ENCODE measurements at regions not wholly inside any gene's neighbourhood (a gene's known extent, or its start where the extent isn't known, plus 50 kb on each side); places are given as distances from the start of the nearest gene placed in this dataset.

DNA sequence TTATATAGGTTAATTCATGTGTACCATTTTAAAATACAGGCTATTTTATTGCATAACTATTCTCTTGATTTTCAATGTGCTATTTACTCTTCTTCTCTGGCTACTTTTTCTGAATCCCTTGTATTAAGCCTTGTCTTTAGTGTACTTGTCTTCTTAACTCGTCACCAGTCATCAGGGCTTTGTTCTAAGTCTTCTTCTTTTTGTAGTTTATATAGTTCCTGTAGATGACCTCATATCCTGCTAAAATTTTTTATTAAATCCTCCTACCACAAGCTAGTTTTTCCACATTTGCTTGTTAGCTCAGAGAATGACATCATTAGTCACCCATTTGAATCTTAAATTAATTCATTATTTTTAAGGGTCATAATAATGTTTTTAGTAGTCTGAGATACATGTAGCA, 1281.9 kb downstream of the KCNT2 start:
- intact Hi-C loops (cut with micrococcal nuclease) = no loop called here
- BruUV-seq (replicated peaks) = no TSS peak
- ChIA-PET CTCF (no interaction called here), POLR2A (interaction anchor here (1.5 kb wide), 1 partner anchor 9 kb away, joined by 3 read pairs; no protein-coding TSS in a partner anchor)
- Mint-ChIP-seq H3K27ac (ENCODE audit: low read depth, unreplicated experiment) (no peak overlapping the region), H3K27me3 (ENCODE audit: insufficient read depth, unreplicated experiment) (no peaks in the 10 kb centered on the region), H3K36me3 (ENCODE audit: insufficient read depth, unreplicated experiment) (no peaks in the 10 kb centered on the region), H3K4me1 (ENCODE audit: insufficient read depth, unreplicated experiment) (peaks cover 8% of the 10 kb centered on the region), H3K4me3 (ENCODE audit: unreplicated experiment) (no peak overlapping the region), H3K9me3 (ENCODE audit: unreplicated experiment) (no peaks in the 10 kb centered on the region)
- TF ChIP-seq CTCF (IDR thresholded peaks at IDR 0.05; ENCODE audit: unreplicated experiment) = no peak
- DNase-seq (ENCODE audit: unreplicated experiment) = no peak

DNA sequence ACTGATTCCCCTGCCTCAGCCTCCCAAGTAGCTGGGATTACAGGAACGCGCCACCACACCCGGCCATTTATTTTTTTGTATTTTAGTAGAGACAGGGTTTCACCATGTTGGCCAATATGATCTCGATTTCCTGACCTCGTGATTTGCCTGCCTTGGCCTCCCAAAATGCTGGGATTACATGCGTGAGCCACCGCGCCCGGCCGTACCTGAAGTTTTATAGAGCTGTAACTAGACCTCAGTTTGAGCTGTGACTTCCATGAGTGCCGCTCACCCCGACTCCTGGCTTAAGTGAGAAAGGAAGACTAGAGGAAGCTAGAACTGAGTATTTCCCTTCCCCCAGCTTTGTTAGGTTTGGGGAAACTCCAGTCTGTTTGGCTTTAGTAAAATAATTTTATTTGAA, 1283.1 kb downstream of the KCNT2 start:
- Mint-ChIP-seq H3K4me3 (ENCODE audit: unreplicated experiment) (no peak overlapping the region), H3K9me3 (ENCODE audit: unreplicated experiment) (no peaks in the 10 kb centered on the region), H3K27ac (ENCODE audit: low read depth, unreplicated experiment) (no peak overlapping the region), H3K27me3 (ENCODE audit: insufficient read depth, unreplicated experiment) (no peaks in the 10 kb centered on the region), H3K36me3 (ENCODE audit: insufficient read depth, unreplicated experiment) (no peaks in the 10 kb centered on the region), H3K4me1 (ENCODE audit: insufficient read depth, unreplicated experiment) (peaks cover 8% of the 10 kb centered on the region)
- no peak for TF ChIP-seq CTCF (IDR thresholded peaks at IDR 0.05; ENCODE audit: unreplicated experiment)
- DNase-seq (ENCODE audit: unreplicated experiment) = no peak
- POLR2A ChIA-PET = interaction anchor here (1.5 kb wide), 1 partner anchor 10 kb away, joined by 3 read pairs; no protein-coding TSS in a partner anchor
- intact Hi-C loops (cut with micrococcal nuclease) = no loop called here
- no TSS peak for BruUV-seq (replicated peaks)
- CTCF ChIA-PET = no interaction called here

DNA sequence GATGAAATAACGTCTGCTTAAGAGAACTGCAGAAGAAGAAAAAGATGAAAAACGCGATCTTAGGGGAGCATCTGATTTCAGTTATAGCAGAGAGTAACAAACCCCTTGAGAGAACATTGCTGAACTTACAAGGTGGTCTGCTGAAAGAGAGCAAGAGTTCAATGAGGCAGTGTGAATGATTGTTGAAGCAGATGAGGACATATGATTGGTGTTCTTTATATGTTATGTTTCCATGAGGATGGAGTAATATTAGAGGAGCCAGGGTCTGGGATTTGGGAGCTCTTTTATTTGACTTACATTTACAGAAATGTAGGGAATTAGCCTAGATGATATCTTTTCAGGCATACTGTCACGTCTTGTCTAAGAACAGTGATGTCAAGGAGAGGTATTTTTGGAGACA, 1302.0 kb downstream of the KCNT2 start:
- intact Hi-C loops (cut with micrococcal nuclease) = no loop called here
- no peaks in the 10 kb centered on the region for H3K9me3 Mint-ChIP-seq (ENCODE audit: unreplicated experiment)
- H3K4me1 Mint-ChIP-seq (ENCODE audit: insufficient read depth, unreplicated experiment) = no peaks in the 10 kb centered on the region
- H3K4me3 Mint-ChIP-seq (ENCODE audit: unreplicated experiment) = no peak overlapping the region
- H3K27me3 Mint-ChIP-seq (ENCODE audit: insufficient read depth, unreplicated experiment) = no peaks in the 10 kb centered on the region
- CTCF ChIA-PET = no interaction called here
- POLR2A ChIA-PET = no interaction called here
- TF ChIP-seq CTCF (IDR thresholded peaks at IDR 0.05; ENCODE audit: unreplicated experiment) = no peak
- H3K36me3 Mint-ChIP-seq (ENCODE audit: insufficient read depth, unreplicated experiment) = no peaks in the 10 kb centered on the region
- no peak overlapping the region for H3K27ac Mint-ChIP-seq (ENCODE audit: low read depth, unreplicated experiment)
- no TSS peak for BruUV-seq (replicated peaks)
- no peak for DNase-seq (ENCODE audit: unreplicated experiment)

- no peak for DNase-seq (ENCODE audit: unreplicated experiment)
- Mint-ChIP-seq H3K27ac (ENCODE audit: low read depth, unreplicated experiment) (no peak overlapping the region), H3K36me3 (ENCODE audit: insufficient read depth, unreplicated experiment) (no peaks in the 10 kb centered on the region), H3K4me1 (ENCODE audit: insufficient read depth, unreplicated experiment) (no peaks in the 10 kb centered on the region), H3K27me3 (ENCODE audit: insufficient read depth, unreplicated experiment) (no peaks in the 10 kb centered on the region), H3K9me3 (ENCODE audit: unreplicated experiment) (no peaks in the 10 kb centered on the region), H3K4me3 (ENCODE audit: unreplicated experiment) (no peak overlapping the region)
- intact Hi-C loops (cut with micrococcal nuclease) = no loop called here
- no peak for TF ChIP-seq CTCF (IDR thresholded peaks at IDR 0.05; ENCODE audit: unreplicated experiment)
- BruUV-seq (replicated peaks) = no TSS peak
- POLR2A ChIA-PET = no interaction called here
- CTCF ChIA-PET = interaction anchor here (0.6 kb wide), 1 partner anchor 279 kb away, joined by 5 read pairs; no protein-coding TSS in a partner anchor
Measured at GRCh38 chr1:195294911-195295310, 1313.3 kb downstream of the KCNT2 start.
